GM21576 (cell line): ENCODE measurements at regions not wholly inside any gene's neighbourhood (a gene's known extent, or its start where the extent isn't known, plus 50 kb on each side); places are given as distances from the start of the nearest gene placed in this dataset.

ENCODE experiments used
- ATAC-seq: cut with Tn5 transposase; IDR thresholded peaks from one replicate; pipeline ENCODE4 v1.9.1; 2021; ENCODE audit warnings: mild to moderate bottlenecking, moderate library complexity; ENCODE audit not compliant: unreplicated experiment

DNA sequence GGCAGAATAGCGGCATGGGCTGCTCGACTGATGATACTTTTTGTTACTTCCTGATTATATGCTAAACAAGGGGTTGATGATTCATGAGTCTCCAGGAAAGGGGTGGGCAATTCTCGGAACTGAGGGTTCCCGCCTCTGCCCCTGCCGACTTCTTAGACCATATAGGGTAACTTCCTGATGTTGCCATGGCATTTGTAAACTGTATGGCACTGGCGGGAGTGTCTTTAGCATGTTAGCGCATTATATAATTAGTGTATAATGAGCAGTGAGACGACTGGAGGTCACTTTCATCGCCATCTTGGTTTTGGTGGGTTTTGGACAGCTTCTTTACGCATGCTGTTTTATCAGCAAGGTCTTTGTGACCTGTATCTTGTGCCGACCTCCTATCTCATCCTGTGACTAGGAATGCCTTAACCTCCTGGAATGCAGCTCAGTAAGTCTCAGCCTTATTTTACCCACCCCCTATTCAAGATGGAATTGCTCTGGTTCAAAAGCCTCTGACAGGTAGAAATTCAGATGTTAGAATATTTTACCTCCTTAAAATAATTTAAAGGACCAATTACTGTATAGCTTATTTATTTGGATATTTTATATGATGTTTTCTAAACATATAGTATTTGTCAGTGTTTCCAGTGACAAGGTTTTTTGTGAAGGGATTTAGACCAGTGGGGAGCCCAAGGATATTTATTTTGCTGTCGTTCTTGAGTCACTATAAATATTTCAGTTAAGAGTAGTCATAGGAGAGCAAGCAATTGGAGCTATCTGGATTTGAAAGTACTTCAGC lies 90.1 kb upstream of the PIK3CG start:
- no peak for ATAC-seq

DNA sequence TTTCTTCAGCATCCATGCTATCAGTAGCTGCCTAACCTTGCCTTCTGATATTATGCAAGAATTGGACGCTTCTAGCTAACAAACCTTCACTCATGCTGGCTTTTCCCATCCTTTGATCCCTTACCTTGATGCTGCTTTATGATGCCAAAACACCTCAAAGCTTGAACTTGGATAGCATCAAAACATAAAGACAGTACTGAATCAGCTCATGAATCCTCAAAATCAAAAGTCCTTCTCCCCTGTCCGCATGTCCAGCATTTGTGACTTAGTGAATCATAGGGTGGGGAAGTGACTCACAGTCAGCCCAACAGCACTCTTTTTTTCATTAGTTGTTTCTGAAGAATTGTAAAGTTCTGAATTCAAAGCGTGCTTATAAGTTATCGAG lies 89.5 kb upstream of the PIK3CG start:
- no peak for ATAC-seq

GRCh38 chr7:106775975-106776607 lies 89.0 kb upstream of the PIK3CG start:
- ATAC-seq, result no peak

DNA sequence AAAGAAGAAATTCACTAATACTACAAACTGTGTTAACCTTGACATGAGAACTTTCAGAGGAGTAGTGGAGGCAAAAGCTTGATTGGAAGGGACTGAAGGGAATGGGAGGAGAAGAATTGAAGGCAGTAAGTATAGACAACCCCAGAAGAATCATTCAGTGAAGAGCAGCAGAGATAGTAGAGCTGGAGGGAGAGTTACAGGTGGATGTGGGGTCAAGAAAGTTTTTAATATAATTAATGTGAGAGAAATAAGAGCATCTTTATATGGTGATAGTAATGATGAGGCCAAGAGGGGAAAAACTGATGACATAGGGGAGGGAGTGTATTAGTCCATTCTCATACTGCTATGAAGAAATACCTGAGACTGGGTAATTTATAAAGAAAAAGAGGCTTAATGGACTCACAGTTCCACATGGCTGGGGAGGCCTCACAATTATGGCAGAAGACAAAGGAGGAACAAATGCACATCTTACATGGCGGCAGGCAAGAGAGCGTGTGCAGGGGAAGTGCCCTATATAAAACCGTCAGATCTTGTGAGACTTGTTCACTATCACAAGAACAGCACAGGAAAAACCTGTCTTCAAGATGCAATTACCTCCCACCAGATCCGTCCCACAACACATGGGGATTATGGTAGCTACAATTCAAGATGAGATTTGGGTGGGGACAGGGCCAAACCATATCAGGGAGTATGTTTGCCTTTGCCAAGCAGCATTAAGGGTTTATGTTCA lies 88.3 kb upstream of the PIK3CG start:
- ATAC-seq, result no peak

DNA sequence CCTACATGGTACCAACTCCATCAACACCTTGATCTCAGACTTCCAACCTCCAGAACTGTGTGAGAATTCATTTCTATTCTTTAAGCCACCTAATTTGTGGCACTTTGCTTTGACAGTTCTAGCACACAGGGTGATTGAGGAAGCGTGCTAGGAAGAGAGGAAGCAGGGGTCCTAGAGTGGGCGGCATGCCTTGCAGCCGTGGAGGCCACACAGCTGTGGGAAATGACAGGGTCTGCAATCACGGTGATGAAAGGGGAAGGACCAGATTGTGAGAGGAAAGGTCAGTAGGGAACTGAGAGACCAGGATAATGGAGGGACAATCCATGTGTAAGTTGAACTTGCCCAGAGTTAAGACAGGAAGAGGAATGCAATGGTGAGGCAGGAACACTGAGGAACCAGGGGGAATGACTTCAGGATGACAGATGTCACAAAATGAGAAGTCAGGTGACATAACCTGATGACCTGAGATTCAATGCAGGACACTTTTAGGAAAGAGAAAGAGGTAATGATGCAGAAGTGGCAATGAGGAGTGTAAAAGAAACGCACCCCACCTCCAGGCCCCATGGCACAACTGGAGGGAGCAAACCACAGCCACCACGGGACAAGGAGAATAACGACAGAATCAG lies 87.3 kb upstream of the PIK3CG start:
- no peak for ATAC-seq

GRCh38 chr7:106778656-106779250 lies 86.3 kb upstream of the PIK3CG start:
- no peak for ATAC-seq

- no peak for ATAC-seq
Observed at GRCh38 chr7:106779877-106780276, 85.2 kb upstream of the PIK3CG start.

- no peak for ATAC-seq
Observed at GRCh38 chr7:106781007-106781406, 84.1 kb upstream of the PIK3CG start.

- no peak for ATAC-seq
Observed at GRCh38 chr7:106781828-106782544, 83.1 kb upstream of the PIK3CG start.

- ATAC-seq, result no peak
Observed at GRCh38 chr7:106783286-106783685, 81.8 kb upstream of the PIK3CG start.

DNA sequence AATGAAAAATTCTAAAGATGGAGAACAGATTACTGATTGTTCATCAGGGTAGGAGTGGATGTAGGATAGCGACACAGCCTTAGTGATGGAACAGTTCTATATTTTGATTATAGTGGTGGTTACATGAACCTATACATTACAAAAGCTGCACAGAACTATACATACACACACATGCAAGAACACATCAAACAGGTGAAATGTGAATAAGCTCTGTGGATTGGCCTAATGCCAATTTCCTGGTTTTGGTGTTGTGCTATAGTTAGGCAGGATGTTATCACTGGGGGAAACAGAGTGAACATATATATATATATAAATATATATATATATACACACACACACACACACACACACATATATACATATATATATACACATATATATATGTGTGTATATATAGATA lies 76.4 kb upstream of the PIK3CG start:
- no peak for ATAC-seq

GRCh38 chr7:106791526-106791925 lies 73.6 kb upstream of the PIK3CG start:
- no peak for ATAC-seq

DNA sequence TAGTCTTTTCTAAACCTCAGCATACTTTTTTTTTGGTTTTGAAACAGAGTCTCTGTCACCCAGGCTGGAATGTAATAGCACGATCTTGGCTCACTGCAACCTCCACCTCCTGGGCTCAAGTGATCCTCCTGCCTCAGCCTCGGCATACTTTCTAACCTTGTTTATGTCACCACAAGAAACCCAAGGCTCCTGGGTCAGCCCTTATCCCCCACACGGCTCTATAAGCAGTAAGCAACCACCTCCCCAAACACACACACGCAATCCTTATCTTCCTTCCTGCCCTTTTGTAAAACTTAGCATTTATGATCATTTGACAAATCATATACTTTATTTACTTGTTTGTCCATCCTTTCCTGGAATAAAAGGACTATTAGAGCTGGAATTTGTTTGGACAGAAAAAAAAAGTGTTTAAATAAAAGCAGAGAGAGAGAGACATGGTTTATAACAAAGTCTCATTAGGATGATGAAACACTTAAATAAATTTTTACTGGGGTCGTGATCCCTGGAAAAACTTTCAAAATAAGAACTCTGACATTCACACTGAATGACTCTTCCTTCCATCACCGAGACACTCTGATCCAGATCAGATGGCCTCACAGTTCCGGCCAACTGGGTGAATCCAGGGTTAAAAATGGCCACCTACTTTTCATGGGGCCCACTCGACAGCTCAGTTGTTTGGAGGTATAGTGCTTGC lies 72.7 kb upstream of the PIK3CG start:
- ATAC-seq, result no peak

- no peak for ATAC-seq
Observed at GRCh38 chr7:106793015-106793975, 71.8 kb upstream of the PIK3CG start.

DNA sequence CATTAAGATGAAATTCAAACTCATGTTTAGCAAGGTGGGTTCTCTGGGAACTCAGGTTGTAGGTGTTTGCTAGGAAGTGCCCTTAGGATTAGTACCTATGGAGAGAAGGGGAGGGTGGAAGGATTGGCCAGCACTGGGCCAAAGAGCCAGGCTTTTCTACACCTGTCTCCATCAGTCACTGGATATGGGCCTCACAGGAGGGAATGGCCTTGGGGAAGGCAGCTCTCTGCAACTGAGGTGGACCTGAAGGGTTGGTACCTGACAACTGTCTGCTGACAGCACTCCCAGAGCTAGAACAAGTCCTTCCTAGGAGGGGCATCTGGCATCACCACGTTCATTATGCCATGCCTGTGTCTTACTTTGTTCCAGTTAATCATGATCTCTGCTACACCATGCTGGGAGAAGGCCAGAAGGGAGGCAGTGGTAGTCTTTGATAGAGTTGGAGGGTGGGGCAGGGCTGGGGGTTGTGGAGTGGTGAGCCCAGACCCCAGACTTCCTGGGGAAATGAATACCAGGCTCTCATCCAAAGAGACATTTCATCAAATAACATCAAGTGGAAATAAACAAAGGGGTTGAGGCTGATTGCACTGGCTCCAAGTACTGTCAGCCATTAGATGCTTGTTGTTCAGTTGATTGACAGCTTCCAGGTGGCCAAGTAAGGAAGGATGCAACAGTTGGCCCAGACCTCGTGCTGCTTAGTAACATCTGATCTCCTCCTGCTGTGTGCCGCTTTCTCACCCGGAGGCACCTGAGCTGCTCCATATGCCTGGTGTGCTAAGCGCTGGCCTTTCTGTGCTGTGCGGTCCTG lies 70.6 kb upstream of the PIK3CG start:
- ATAC-seq, result no peak

DNA sequence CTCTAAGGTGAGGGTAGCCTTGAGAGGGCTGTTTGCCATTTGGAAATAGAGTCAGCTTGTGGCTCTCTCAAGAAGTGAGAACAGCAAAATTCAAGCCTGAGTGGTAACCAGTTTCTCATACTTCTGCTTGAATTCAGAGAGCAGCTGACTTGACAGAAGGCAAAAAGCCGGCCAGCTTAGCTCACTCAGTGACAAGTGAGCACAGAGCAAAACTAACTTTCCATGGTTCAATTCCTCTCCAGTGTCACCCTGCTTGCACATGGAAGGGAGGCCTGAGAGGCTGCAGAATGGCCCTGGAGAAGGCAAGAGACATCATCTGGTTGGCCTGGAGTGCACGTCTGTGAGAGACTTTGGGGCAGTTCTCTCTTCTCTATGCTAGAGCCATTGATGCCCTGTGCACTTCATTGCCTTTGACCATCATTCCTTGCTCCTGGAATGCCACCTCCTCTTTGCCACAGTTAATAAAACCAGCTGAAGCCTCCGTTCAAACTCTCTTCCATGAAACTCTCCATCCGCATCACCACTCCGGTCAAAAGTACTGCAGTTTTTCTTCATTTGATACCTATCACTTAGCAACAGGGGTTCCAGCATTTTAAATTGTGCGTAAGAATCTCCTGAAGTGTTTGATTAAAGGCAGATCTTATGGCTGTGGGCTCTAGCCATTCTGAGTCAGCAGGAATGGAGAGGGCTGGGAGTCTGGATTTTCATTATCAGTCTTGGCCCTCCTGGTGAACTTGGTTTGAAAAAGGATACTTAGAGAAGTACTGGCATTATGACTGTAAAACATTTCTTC lies 69.8 kb upstream of the PIK3CG start:
- ATAC-seq, result no peak

DNA sequence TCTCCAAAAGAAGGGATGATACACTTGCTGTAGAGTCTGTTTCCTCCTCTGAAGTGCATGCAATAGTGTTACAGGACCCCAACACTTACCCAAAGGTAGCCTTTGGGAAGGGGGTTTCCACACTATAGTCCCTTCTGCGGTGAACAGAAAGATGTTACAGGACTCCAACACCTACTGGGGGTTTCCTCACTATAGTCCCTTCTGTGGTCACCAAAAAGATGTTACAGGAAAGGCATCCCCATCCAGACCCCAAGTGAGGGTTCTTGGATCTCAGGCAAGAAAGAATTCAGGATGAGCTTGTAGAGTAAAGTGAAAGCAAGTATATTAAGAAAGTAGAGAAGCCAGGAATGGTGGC lies 69.2 kb upstream of the PIK3CG start:
- ATAC-seq, result no peak
